Thymus (tissue), 11 donors: ENCODE measurements at regions not wholly inside any gene's neighbourhood (a gene's known extent, or its start where the extent isn't known, plus 50 kb on each side); places are given as distances from the start of the nearest gene placed in this dataset.

Experiments
- DNase-seq, 9 donors: peaks; one replicate each; pipeline ENCODE4 v3.0.0-alpha.2; 2013; ENCODE audit warnings: low spot score in 9 of 9, low read depth in 6 of 9, missing footprints in 1 of 9
- H3K27ac ChIP-seq, 2 donors: one replicate each; pipeline ENCODE4 v1.5.1; 2013; ENCODE audit warnings: control low read depth in 1 of 2, low read depth in 1 of 2, low read length in 1 of 2, mild to moderate bottlenecking in 1 of 2, moderate library complexity in 1 of 2
- H3K27me3 ChIP-seq, 2 donors: one replicate each; pipeline ENCODE4 v1.5.1; 2013; ENCODE audit warnings: low read length in 1 of 2; ENCODE audit not compliant: control insufficient read depth in 2 of 2, insufficient read depth in 1 of 2
- H3K36me3 ChIP-seq, 2 donors: one replicate each; pipeline ENCODE4 v1.5.1; 2013; ENCODE audit warnings: low read length in 1 of 2, mild to moderate bottlenecking in 1 of 2, moderate library complexity in 1 of 2; ENCODE audit not compliant: control insufficient read depth in 2 of 2, insufficient read depth in 2 of 2
- H3K4me1 ChIP-seq, 2 donors: one replicate each; pipeline ENCODE4 v1.5.1; 2013; ENCODE audit warnings: low read length in 2 of 2; ENCODE audit not compliant: control insufficient read depth in 2 of 2, insufficient read depth in 2 of 2
- H3K4me3 ChIP-seq, 2 donors: one replicate each; pipeline ENCODE4 v1.5.1; 2013; ENCODE audit warnings: low read length in 2 of 2, control low read depth in 1 of 2, mild to moderate bottlenecking in 1 of 2
- H3K9me3 ChIP-seq, 2 donors: one replicate each; pipeline ENCODE4 v1.5.1; 2013; ENCODE audit warnings: low read length in 1 of 2, mild to moderate bottlenecking in 1 of 2; ENCODE audit not compliant: control insufficient read depth in 2 of 2, insufficient read depth in 1 of 2
- WGBS: extraction: QIAGEN DNeasy Blood & Tissue Kit; methylation state at CpG from one replicate; pipeline ENCODE4 v1.1.7; 2013; 5-methylcytosine and 5-hydroxymethylcytosine counted together
- donor health status: healthy.

- no peaks in the 10 kb centered on the region for H3K27me3 ChIP-seq
- H3K4me3 ChIP-seq = no peak overlapping the region
- H3K9me3 ChIP-seq = peaks cover 0 to 7% of the 10 kb centered on the region in 2 donors
- DNase-seq = no peak
- H3K27ac ChIP-seq = no peak overlapping the region
- no peaks in the 10 kb centered on the region for H3K4me1 ChIP-seq
- H3K36me3 ChIP-seq = no peaks in the 10 kb centered on the region
- WGBS = 94% methylated on average over 7 of the region's 7 CpGs
Observed at GRCh38 chr2:33839791-33840190, 240.7 kb upstream of the FAM98A start.

GRCh38 chr2:33836628-33837027 is 237.5 kb upstream of the FAM98A start:
- H3K4me3 ChIP-seq = no peak overlapping the region
- no peaks in the 10 kb centered on the region for H3K27me3 ChIP-seq
- no peaks in the 10 kb centered on the region for H3K4me1 ChIP-seq
- DNase-seq = no peak
- H3K27ac ChIP-seq = no peak overlapping the region
- WGBS = 96% methylated on average over 5 of the region's 5 CpGs
- H3K36me3 ChIP-seq = no peaks in the 10 kb centered on the region
- H3K9me3 ChIP-seq = peaks cover 0 to 7% of the 10 kb centered on the region in 2 donors

- Histone ChIP-seq H3K4me3 (no peak overlapping the region), H3K27ac (no peak overlapping the region), H3K27me3 (no peaks in the 10 kb centered on the region), H3K4me1 (no peaks in the 10 kb centered on the region), H3K9me3 (peaks cover 0 to 7% of the 10 kb centered on the region in 2 donors), H3K36me3 (no peaks in the 10 kb centered on the region)
- no peak for DNase-seq
- 90% methylated on average over 1 of the region's 1 CpG for WGBS
Observed at GRCh38 chr2:33835911-33836310, 236.8 kb upstream of the FAM98A start.

GRCh38 chr2:33822964-33823363 is 223.9 kb upstream of the FAM98A start:
- Histone ChIP-seq H3K36me3 (no peaks in the 10 kb centered on the region), H3K27ac (no peak overlapping the region), H3K9me3 (no peaks in the 10 kb centered on the region), H3K27me3 (no peaks in the 10 kb centered on the region), H3K4me1 (no peaks in the 10 kb centered on the region), H3K4me3 (no peak overlapping the region)
- 95% methylated on average over 3 of the region's 3 CpGs for WGBS
- no peak for DNase-seq

- Histone ChIP-seq H3K27ac (no peak overlapping the region), H3K27me3 (no peaks in the 10 kb centered on the region), H3K9me3 (no peaks in the 10 kb centered on the region), H3K36me3 (no peaks in the 10 kb centered on the region), H3K4me3 (no peak overlapping the region), H3K4me1 (no peaks in the 10 kb centered on the region)
- DNase-seq = no peak
- WGBS = 91% methylated on average over 2 of the region's 2 CpGs
Observed at GRCh38 chr2:33812707-33813106, 213.6 kb upstream of the FAM98A start.

GRCh38 chr2:33810046-33810835 is 211.1 kb upstream of the FAM98A start:
- no peak for DNase-seq
- WGBS = 87% methylated on average over 9 of the region's 9 CpGs
- H3K27me3 ChIP-seq = no peaks in the 10 kb centered on the region
- no peak overlapping the region for H3K27ac ChIP-seq
- H3K4me3 ChIP-seq = no peak overlapping the region
- H3K9me3 ChIP-seq = no peaks in the 10 kb centered on the region
- H3K4me1 ChIP-seq = no peaks in the 10 kb centered on the region
- no peaks in the 10 kb centered on the region for H3K36me3 ChIP-seq

- H3K27ac ChIP-seq = no peak overlapping the region
- WGBS = 83% methylated on average over 6 of the region's 6 CpGs
- H3K9me3 ChIP-seq = no peaks in the 10 kb centered on the region
Observed at GRCh38 chr2:33806041-33806440, 206.9 kb upstream of the FAM98A start.

GRCh38 chr2:33804155-33804554 is 205.1 kb upstream of the FAM98A start:
- no peaks in the 10 kb centered on the region for H3K36me3 ChIP-seq
- no peak for DNase-seq
- H3K4me3 ChIP-seq = no peak overlapping the region
- H3K27me3 ChIP-seq = no peaks in the 10 kb centered on the region
- no peaks in the 10 kb centered on the region for H3K4me1 ChIP-seq
- no peaks in the 10 kb centered on the region for H3K9me3 ChIP-seq
- no peak overlapping the region for H3K27ac ChIP-seq

More at GRCh38 chr2:33806041-33806440, 206.9 kb upstream of the FAM98A start:
- Histone ChIP-seq H3K36me3 (no peaks in the 10 kb centered on the region), H3K4me1 (no peaks in the 10 kb centered on the region), H3K4me3 (no peak overlapping the region), H3K27me3 (no peaks in the 10 kb centered on the region)
- no peak for DNase-seq

- Histone ChIP-seq H3K9me3 (no peaks in the 10 kb centered on the region), H3K4me1 (no peaks in the 10 kb centered on the region), H3K4me3 (no peak overlapping the region), H3K27me3 (no peaks in the 10 kb centered on the region), H3K27ac (no peak overlapping the region), H3K36me3 (no peaks in the 10 kb centered on the region)
- WGBS = 94% methylated on average over 2 of the region's 2 CpGs
- no peak for DNase-seq
Observed at GRCh38 chr2:33796511-33796910, 197.4 kb upstream of the FAM98A start.
